Tibial nerve (tissue), 4 donors: ENCODE measurements at regions not wholly inside any gene's neighbourhood (a gene's known extent, or its start where the extent isn't known, plus 50 kb on each side); places are given as distances from the start of the nearest gene placed in this dataset.

ENCODE experiments used
- CTCF ChIP-seq, 5 experiments: fragments of 200-600 bp in 3 of 5; fragments of 450-650 bp in 2 of 5; sonication (generic) in 3 of 5; IDR thresholded peaks; one replicate each; pipeline ENCODE4 v1.5.1; 2016 to 2019; ENCODE audit warnings: antibody characterized with exemption in 5 of 5, mild to moderate bottlenecking in 3 of 5, moderate library complexity in 2 of 5
- EP300 ChIP-seq, 2 donors: sonication (generic); formaldehyde crosslinking; IDR thresholded peaks; one replicate each; pipeline ENCODE4 v1.6.1; 2017; ENCODE audit warnings: antibody characterized with exemption in 2 of 2, mild to moderate bottlenecking in 1 of 2
- POLR2A ChIP-seq, 2 donors: fragments of 450-650 bp; IDR thresholded peaks; one replicate each; pipeline ENCODE4 v1.6.1; 2017; ENCODE audit warnings: antibody characterized with exemption in 2 of 2, mild to moderate bottlenecking in 2 of 2, moderate library complexity in 2 of 2

- no peak for TF ChIP-seq POLR2A (IDR thresholded peaks at IDR 0.05)
- no peak for TF ChIP-seq EP300 (IDR thresholded peaks at IDR 0.05)
- no peak for TF ChIP-seq CTCF (IDR thresholded peaks at IDR 0.05)
Measured at GRCh38 chr2:235144291-235144690, 192.5 kb downstream of the SH3BP4 start.
